SKM-1 treated with dmso at 0.1 percent for 144 hours (cell line): ENCODE measurements at regions not wholly inside any gene's neighbourhood (a gene's known extent, or its start where the extent isn't known, plus 50 kb on each side); places are given as distances from the start of the nearest gene placed in this dataset.
"Not testable (repeated sequence)": the region's sequence is repeated elsewhere in the genome, so short reads cannot be mapped to it uniquely, and the experiment has no call there.

Experiments
- DNase-seq: peaks from one replicate; lab custom pipeline; 2025; ENCODE audit not compliant: unreplicated experiment; lab: John Stamatoyannopoulos, UW

DNA sequence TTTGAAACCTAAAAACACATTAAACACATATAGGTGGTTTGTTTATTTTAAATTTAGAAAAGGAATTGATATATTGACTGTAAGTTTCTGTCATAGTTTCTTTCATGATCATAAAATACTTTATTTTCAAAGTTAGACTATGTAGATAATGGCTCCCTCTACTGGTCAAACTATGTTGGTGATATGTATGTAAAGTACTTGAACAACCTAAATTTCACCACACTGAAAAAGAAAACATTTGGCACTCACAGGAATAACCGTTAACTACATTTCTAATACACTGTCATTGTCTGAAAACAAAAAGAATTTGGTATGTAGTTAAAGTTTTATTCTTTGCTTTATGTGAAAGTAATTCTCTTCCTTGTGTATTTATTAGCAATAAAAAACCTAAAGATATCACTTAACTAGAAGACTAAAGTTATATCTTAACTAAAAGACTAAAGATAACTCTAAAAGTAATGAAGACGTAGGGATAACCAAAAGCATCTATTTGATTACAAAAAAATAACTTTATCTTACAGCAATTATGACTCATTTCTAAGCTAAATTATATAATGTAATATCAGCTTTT lies 427.5 kb downstream of the VGLL3 start:
- peak; percentile 67 for DNase-seq

DNA sequence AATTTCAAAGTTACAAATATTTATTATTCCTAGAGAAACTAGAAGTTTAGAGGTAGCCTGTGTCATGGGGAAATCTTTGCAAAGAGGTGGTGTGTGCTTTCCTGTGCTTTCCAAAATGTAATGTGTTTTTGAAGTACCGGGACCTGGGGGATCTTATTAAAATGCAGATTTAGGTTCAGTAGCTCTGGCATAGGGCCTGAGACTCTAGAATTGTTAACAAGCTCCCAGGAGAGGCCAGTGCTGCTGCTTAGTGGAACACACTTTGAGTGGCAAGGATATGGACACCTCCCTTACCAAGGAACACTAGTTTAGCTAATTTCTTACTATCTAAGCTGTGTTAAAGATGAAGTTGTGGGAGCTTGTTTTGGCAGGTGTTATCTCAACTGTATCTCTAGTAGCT lies 428.9 kb downstream of the VGLL3 start:
- no peak for DNase-seq

DNA sequence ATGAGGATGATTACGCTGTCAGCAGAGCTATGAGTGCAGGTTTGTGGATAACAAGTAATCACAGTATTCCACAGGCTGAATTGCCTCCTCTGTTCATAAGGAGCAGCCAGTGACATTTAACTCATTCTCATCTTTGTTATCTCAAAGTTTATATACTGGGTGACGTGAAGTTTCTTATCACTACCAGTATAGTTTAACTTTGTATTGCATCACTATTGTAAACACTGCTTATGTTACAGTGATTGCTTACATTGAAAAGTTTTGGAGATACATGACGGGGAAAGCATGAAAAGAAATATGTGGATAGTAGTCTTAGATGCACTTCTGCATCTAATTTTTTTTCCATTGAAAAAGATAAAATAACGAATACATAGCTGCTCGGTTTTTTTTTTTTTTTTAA lies 429.7 kb downstream of the VGLL3 start:
- no peak for DNase-seq

GRCh38 chr3:86554383-86554782 lies 436.6 kb downstream of the VGLL3 start:
- no peak for DNase-seq

DNA sequence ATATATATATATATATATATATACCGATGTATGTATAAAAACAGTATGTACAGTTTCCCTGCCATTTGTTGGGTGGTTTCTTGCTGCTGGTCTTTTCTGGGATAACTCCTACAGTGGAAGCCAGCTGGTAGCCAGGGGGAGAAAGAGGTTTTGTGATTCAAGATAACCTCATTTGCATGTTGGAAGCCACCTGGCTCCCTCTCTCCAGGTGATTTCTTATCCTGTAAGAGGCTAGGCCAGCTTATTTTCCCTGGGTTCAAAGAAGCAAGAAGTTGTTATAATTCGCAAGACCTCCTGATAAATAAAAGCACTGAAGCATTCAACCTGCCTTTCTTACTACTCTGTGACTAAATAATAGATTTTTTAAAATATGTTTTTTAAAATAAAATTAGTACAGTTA lies 443.3 kb downstream of the VGLL3 start:
- DNase-seq = no peak

DNA sequence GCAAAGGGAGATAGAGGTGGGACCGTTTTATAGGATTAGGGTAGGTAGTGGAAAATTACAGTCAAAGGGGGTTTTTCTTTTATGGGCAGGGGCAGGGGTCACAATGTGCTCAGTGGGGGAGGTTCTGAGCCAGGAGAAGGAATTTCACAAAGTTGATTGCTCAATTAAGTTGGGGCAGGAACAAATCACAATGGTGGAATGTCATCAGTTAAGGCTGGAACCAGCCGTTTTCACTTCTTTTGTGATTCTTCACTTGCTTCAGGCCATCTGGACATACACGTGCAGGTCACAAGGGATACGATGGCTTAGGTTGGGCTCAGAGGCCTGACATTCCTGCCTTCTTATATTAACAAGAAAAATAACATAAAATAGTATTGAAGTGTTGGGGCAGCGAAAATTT lies 453.8 kb downstream of the VGLL3 start:
- DNase-seq = no peak

- DNase-seq = no peak
Measured at GRCh38 chr3:86519819-86520218, 471.1 kb downstream of the VGLL3 start.

GRCh38 chr3:86481636-86482035 lies 509.3 kb downstream of the VGLL3 start:
- no peak for DNase-seq

GRCh38 chr3:86481031-86481430 lies 509.9 kb downstream of the VGLL3 start:
- no peak for DNase-seq

DNA sequence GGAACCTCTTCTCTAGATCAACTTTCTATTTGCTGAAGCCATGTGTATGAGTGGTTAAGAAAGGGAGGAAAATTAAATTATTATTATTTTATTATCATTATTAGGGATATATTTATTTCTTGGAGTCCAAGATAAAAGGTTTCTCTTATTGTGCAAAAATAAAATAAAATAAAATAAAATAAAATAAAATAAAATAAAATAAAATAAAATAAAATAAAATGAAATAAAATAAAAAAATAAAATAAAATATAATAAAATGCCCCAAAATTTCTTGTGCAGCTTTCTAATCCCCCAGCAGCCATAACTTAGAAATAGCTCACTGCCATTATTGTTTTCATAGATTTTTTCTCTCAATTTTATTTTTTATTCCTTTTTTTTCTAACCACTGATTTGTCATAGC lies 526.8 kb downstream of the VGLL3 start:
- DNase-seq = no peak

GRCh38 chr3:86451749-86452148 lies 539.2 kb downstream of the VGLL3 start:
- no peak for DNase-seq

GRCh38 chr3:86438544-86438943 lies 552.4 kb downstream of the VGLL3 start:
- no peak for DNase-seq

GRCh38 chr3:86427343-86427742 lies 563.6 kb downstream of the VGLL3 start:
- no peak for DNase-seq

GRCh38 chr3:86420990-86421739 lies 569.8 kb downstream of the VGLL3 start:
- no peak for DNase-seq

DNA sequence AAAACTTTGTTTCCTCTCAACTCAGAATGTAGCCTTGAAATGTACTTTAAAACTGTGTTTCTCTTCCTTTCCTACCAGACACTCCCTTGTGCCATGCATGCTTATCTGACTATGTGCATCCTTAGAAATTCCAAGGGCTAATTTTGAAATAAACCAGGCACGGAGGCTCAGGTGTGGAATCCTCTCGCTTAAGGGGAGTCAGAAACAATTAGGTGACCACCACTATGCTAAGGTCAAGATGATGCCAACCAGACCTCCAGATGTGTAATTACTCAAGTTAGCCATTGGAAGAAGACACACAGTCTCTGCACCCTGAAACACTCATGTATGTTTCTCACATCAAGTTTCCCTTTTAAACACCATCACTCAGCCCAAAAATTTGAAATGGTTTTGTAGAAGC lies 572.1 kb downstream of the VGLL3 start:
- no peak for DNase-seq

DNA sequence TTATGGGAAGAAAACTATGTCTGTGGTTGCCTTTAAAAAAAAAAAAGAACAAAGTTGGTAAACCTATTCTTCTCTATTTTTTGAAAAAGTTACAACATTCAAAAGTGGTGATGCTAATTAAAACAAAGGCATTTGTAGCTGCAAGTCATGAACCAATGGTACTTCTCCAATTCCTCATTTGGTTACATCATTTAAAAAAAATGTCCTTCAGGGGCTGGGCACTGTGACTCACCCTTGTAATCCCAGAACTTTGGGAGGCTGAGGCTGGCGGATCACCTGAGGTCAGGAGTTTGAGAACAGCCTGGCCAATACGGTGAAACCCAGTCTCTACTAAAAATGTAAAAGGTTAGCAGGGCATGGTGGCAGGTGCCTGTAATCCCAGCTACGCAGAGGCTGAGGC lies 574.6 kb downstream of the VGLL3 start:
- peak; percentile 0 for DNase-seq

DNA sequence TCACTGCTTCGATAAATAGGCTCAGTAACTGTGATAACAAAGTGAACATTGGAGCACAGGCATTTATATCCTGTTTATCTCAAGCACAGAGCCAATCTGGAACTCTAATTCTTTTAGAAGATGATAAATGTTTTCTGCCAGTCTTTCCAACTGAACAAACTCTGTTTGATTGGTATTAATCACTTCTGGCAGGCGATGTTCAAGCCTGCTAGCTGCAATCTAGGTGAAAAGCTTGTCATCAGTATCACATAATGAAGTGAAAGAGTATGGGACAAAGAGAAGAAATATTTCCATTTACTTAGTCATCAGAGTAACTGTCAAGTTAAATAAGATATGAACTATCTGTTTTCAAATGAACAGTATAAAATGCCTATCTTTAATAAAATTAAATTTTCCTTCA lies 577.3 kb downstream of the VGLL3 start:
- no peak for DNase-seq

GRCh38 chr3:86410587-86410986 lies 580.4 kb downstream of the VGLL3 start:
- no peak for DNase-seq

DNA sequence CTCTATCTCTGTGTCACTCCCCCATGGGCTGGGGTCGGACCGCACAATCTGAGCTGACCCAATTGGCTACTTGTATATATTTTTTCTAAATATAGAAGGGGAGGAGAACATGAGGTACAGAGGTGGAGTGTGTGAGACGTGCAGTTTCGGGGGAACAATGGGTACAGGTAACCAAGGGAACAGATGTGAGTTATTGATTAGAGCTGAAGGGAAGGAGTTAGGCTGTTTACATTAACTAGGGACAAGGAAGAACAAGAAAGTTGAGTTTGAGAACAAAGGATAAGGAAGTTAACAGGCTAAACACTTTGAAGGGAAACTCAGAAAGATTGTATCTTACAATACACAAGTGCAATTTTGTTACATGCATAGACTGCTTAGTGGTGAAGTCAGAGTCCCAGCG lies 601.2 kb downstream of the VGLL3 start:
- DNase-seq = not testable (repeated sequence)

GRCh38 chr3:86388820-86389219 lies 602.1 kb downstream of the VGLL3 start:
- no peak for DNase-seq

- DNase-seq = no peak
Measured at GRCh38 chr3:86382556-86382955, 608.4 kb downstream of the VGLL3 start.

- DNase-seq = no peak
Measured at GRCh38 chr3:86381247-86381646, 609.7 kb downstream of the VGLL3 start.

GRCh38 chr3:86379280-86379679 lies 611.7 kb downstream of the VGLL3 start:
- no peak for DNase-seq
